Coronary artery (tissue), 2 donors: ENCODE measurements at regions not wholly inside any gene's neighbourhood (a gene's known extent, or its start where the extent isn't known, plus 50 kb on each side); places are given as distances from the start of the nearest gene placed in this dataset.

ENCODE experiments used
- DNase-seq: peaks from one replicate; pipeline ENCODE4 v3.0.0-alpha.2; 2017; ENCODE audit warnings: low spot score
- H3K27ac ChIP-seq, 2 donors: fragments of 200-600 bp; sonication (generic); one replicate each; pipeline ENCODE4 v1.5.1; 2016 to 2019
- H3K4me3 ChIP-seq: fragments of 200-600 bp; sonication (generic); 2 replicates; pipeline ENCODE4 v1.5.1; 2016; ENCODE audit warnings: mild to moderate bottlenecking, moderate library complexity
- CTCF ChIP-seq: fragments of 200-600 bp; sonication (generic); IDR thresholded peaks from one replicate; pipeline ENCODE4 v1.5.1; 2019; ENCODE audit warnings: antibody characterized with exemption

- Histone ChIP-seq H3K27ac (no peak overlapping the region), H3K4me3 (no peak overlapping the region)
- no peak for DNase-seq
- no peak for TF ChIP-seq CTCF
These were observed 466.6 kb upstream of the COBL start for GRCh38 chr7:51783241-51783640.

- no peak overlapping the region for H3K27ac ChIP-seq
- no peak for TF ChIP-seq CTCF
- DNase-seq, result no peak
- H3K4me3 ChIP-seq, result no peak overlapping the region
These were observed 461.5 kb upstream of the COBL start for GRCh38 chr7:51778121-51778520.

GRCh38 chr7:51774178-51774577 lies 457.6 kb upstream of the COBL start:
- no peak overlapping the region for H3K4me3 ChIP-seq
- no peak for TF ChIP-seq CTCF
- DNase-seq, result no peak

GRCh38 chr7:51772190-51772589 lies 455.6 kb upstream of the COBL start:
- DNase-seq, result no peak
- Histone ChIP-seq H3K27ac (no peak overlapping the region), H3K4me3 (no peak overlapping the region)
- no peak for TF ChIP-seq CTCF

More at GRCh38 chr7:51774178-51774577, 457.6 kb upstream of the COBL start:
- no peak overlapping the region for H3K27ac ChIP-seq

GRCh38 chr7:51764976-51765375 lies 448.4 kb upstream of the COBL start:
- Histone ChIP-seq H3K27ac (no peak overlapping the region), H3K4me3 (no peak overlapping the region)
- DNase-seq, result no peak
- TF ChIP-seq CTCF, result no peak

GRCh38 chr7:51759985-51760384 lies 443.4 kb upstream of the COBL start:
- no peak for DNase-seq
- TF ChIP-seq CTCF, result no peak
- no peak overlapping the region for H3K27ac ChIP-seq
- H3K4me3 ChIP-seq, result no peak overlapping the region

DNA sequence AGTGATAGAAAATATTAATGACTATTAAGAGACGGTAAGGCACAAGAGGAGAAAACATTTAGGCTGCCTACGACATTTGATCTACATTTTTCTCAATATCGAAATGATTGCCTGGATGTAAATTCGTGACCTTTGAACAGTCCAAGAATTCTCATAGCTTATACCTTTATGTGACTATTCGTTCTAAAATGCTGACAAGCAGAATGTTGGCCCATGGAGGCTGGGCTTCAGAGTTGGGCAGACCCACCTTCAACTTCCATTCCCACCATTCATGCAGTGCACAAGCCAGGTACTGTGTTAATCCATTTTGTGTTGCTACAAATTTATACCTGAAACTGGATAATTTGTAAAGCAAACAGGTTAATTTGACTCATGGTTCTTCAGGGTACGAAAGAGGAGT lies 441.4 kb upstream of the COBL start:
- DNase-seq, result no peak
- Histone ChIP-seq H3K4me3 (no peak overlapping the region), H3K27ac (no peak overlapping the region)
- no peak for TF ChIP-seq CTCF
